ENCODE measurements at regions not wholly inside any gene's neighbourhood (a gene's known extent, or its start where the extent isn't known, plus 50 kb on each side); places are given as distances from the start of the nearest gene placed in this dataset.
"Not testable (repeated sequence)": the region's sequence is repeated elsewhere in the genome, so short reads cannot be mapped to it uniquely, and the experiment has no call there.

GRCh38 chrX:142483965-142484364 is 278.9 kb upstream of the MAGEC2 start:
- H3K27ac ChIP-seq, result no peak overlapping the region
- no peaks in the 10 kb centered on the region for H3K27me3 ChIP-seq
- no peaks in the 10 kb centered on the region for H3K36me3 ChIP-seq
- TF ChIP-seq CTCF (IDR thresholded peaks at IDR 0.05 in 4 of 5, conservative IDR thresholded peaks at IDR 0.05 in 1 of 5) (no peak), POLR2A (IDR thresholded peaks at IDR 0.05) (no peak)
- in situ Hi-C loops (cut with MboI; ENCODE audit: low sequenced_read_pairs in 4 of 4) (no loop called here), intact Hi-C loops (cut with DNase I; ENCODE audit: low total_unique reads) (no loop called here)
- ATAC-seq (no peak), DNase-seq (no peak)
- H3K4me3 ChIP-seq, result no peak overlapping the region
- no peaks in the 10 kb centered on the region for H3K4me1 ChIP-seq
- H3K9me3 ChIP-seq, result no peaks in the 10 kb centered on the region

- Histone ChIP-seq H3K36me3 (no peaks in the 10 kb centered on the region), H3K27me3 (no peaks in the 10 kb centered on the region), H3K27ac (no peak overlapping the region), H3K4me1 (no peaks in the 10 kb centered on the region), H3K9me3 (no peaks in the 10 kb centered on the region), H3K4me3 (no peak overlapping the region)
- DNase-seq (no peak), ATAC-seq (no peak)
- no peak for TF ChIP-seq CTCF (IDR thresholded peaks at IDR 0.05 in 4 of 5, conservative IDR thresholded peaks at IDR 0.05 in 1 of 5)
- TF ChIP-seq POLR2A (IDR thresholded peaks at IDR 0.05), result no peak
- in situ Hi-C loops (cut with MboI; ENCODE audit: low sequenced_read_pairs in 4 of 4) (no loop called here), intact Hi-C loops (cut with DNase I; ENCODE audit: low total_unique reads) (no loop called here)
These were observed 241.3 kb upstream of the MAGEC2 start for GRCh38 chrX:142446349-142446748.

GRCh38 chrX:142428916-142429315 is 223.8 kb upstream of the MAGEC2 start:
- H3K27me3 ChIP-seq, result no peaks in the 10 kb centered on the region
- no peaks in the 10 kb centered on the region for H3K4me1 ChIP-seq
- no peak overlapping the region for H3K4me3 ChIP-seq
- H3K27ac ChIP-seq, result no peak overlapping the region
- in situ Hi-C loops (cut with MboI; ENCODE audit: low sequenced_read_pairs in 4 of 4), result no loop called here
- ATAC-seq (no peak), DNase-seq (no peak)
- H3K36me3 ChIP-seq, result no peaks in the 10 kb centered on the region
- intact Hi-C loops (cut with DNase I; ENCODE audit: low total_unique reads), result no loop called here
- no peak for TF ChIP-seq POLR2A (IDR thresholded peaks at IDR 0.05)
- no peaks in the 10 kb centered on the region for H3K9me3 ChIP-seq

GRCh38 chrX:142390998-142391397 is 185.9 kb upstream of the MAGEC2 start:
- in situ Hi-C loops (cut with MboI; ENCODE audit: low sequenced_read_pairs in 4 of 4); H3K9me3 ChIP-seq; DNase-seq; H3K36me3 ChIP-seq; H3K27me3 ChIP-seq; H3K27ac ChIP-seq; H3K4me1 ChIP-seq; H3K4me3 ChIP-seq; ATAC-seq; intact Hi-C loops (cut with DNase I; ENCODE audit: low total_unique reads): not testable (repeated sequence)

- in situ Hi-C loops (cut with MboI; ENCODE audit: low sequenced_read_pairs in 4 of 4), result no loop called here
- intact Hi-C loops (cut with DNase I; ENCODE audit: low total_unique reads), result no loop called here
These were observed 158.4 kb upstream of the MAGEC2 start for GRCh38 chrX:142363501-142363900.

More at GRCh38 chrX:142363501-142363900, 158.4 kb upstream of the MAGEC2 start:
- ATAC-seq (no peak), DNase-seq (no peak)
- Histone ChIP-seq H3K4me3 (no peak overlapping the region), H3K36me3 (no peaks in the 10 kb centered on the region), H3K27ac (no peak overlapping the region), H3K4me1 (no peaks in the 10 kb centered on the region), H3K9me3 (no peaks in the 10 kb centered on the region), H3K27me3 (no peaks in the 10 kb centered on the region)
- TF ChIP-seq CTCF (IDR thresholded peaks at IDR 0.05 in 4 of 5, conservative IDR thresholded peaks at IDR 0.05 in 1 of 5) (no peak), POLR2A (IDR thresholded peaks at IDR 0.05) (no peak)

Measured in gastrocnemius medialis (tissue), 4 donors.